Endothelial cell (in vitro differentiated cells): ENCODE measurements at regions not wholly inside any gene's neighbourhood (a gene's known extent, or its start where the extent isn't known, plus 50 kb on each side); places are given as distances from the start of the nearest gene placed in this dataset.

Experiments used
- DNase-seq: peaks from one replicate; pipeline ENCODE4 v3.0.0; 2021; ENCODE audit warnings: low spot score
- H3K27ac Mint-ChIP-seq: one replicate; pipeline ENCODE4 v1.8.0; 2021; ENCODE audit warnings: mixed read lengths, inconsistent platforms; ENCODE audit not compliant: unreplicated experiment
- H3K27me3 Mint-ChIP-seq: one replicate; pipeline ENCODE4 v1.8.0; 2021; ENCODE audit warnings: mild to moderate bottlenecking, moderate library complexity, mixed read lengths, inconsistent platforms; ENCODE audit not compliant: unreplicated experiment
- H3K36me3 Mint-ChIP-seq: one replicate; pipeline ENCODE4 v1.8.0; 2021; ENCODE audit warnings: mild to moderate bottlenecking, low read depth, mixed read lengths, inconsistent platforms; ENCODE audit not compliant: unreplicated experiment
- H3K4me1 Mint-ChIP-seq: one replicate; pipeline ENCODE4 v1.8.0; 2021; ENCODE audit warnings: mild to moderate bottlenecking, mixed read lengths, inconsistent platforms; ENCODE audit not compliant: unreplicated experiment
- H3K4me3 Mint-ChIP-seq: one replicate; pipeline ENCODE4 v1.8.0; 2021; ENCODE audit warnings: mild to moderate bottlenecking, mixed read lengths, inconsistent platforms; ENCODE audit not compliant: unreplicated experiment
- H3K9me3 Mint-ChIP-seq: one replicate; pipeline ENCODE4 v1.8.0; 2021; ENCODE audit warnings: mixed read lengths, inconsistent platforms; ENCODE audit not compliant: unreplicated experiment
- CTCF ChIP-seq: fragments of 200-600 bp; sonication (generic); IDR thresholded peaks from one replicate; pipeline ENCODE4 v1.5.0; 2021; ENCODE audit warnings: antibody characterized with exemption; ENCODE audit not compliant: unreplicated experiment

- no peak for DNase-seq
- Mint-ChIP-seq H3K36me3 (no peaks in the 10 kb centered on the region), H3K4me3 (no peak overlapping the region), H3K9me3 (no peaks in the 10 kb centered on the region), H3K4me1 (no peaks in the 10 kb centered on the region), H3K27me3 (peaks cover 2% of the 10 kb centered on the region), H3K27ac (no peak overlapping the region)
- no peak for TF ChIP-seq CTCF
These were observed 248.0 kb downstream of the TMEM182 start for GRCh38 chr2:103009871-103010270.

GRCh38 chr2:103010306-103010705 is 248.5 kb downstream of the TMEM182 start:
- no peaks in the 10 kb centered on the region for H3K9me3 Mint-ChIP-seq
- H3K27ac Mint-ChIP-seq = no peak overlapping the region
- H3K27me3 Mint-ChIP-seq = peaks cover 2% of the 10 kb centered on the region
- no peak for DNase-seq
- TF ChIP-seq CTCF = no peak
- no peaks in the 10 kb centered on the region for H3K4me1 Mint-ChIP-seq
- H3K4me3 Mint-ChIP-seq = no peak overlapping the region
- H3K36me3 Mint-ChIP-seq = no peaks in the 10 kb centered on the region

DNA sequence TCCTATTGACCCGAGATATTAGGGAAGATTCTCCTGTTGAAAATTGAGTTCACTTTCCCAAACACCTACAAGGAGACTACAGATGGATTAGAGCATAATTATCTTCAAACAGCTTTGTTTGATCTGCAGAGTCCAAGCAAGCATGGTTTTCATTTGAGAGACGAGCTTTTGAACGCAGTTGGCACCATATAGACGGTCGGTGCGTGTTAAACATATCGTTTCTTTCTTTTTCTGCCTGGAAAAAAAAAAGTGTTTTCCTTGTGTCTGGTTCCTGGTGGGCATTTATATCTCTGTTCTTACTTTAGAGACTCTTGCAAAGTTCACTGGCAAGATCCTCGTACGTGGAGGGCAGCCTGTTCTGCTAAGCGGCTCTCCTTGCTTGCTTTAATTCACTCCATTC is 248.9 kb downstream of the TMEM182 start:
- Mint-ChIP-seq H3K9me3 (no peaks in the 10 kb centered on the region), H3K4me1 (no peaks in the 10 kb centered on the region), H3K27me3 (peaks cover 2% of the 10 kb centered on the region), H3K36me3 (no peaks in the 10 kb centered on the region), H3K27ac (no peak overlapping the region), H3K4me3 (no peak overlapping the region)
- no peak for TF ChIP-seq CTCF
- no peak for DNase-seq

DNA sequence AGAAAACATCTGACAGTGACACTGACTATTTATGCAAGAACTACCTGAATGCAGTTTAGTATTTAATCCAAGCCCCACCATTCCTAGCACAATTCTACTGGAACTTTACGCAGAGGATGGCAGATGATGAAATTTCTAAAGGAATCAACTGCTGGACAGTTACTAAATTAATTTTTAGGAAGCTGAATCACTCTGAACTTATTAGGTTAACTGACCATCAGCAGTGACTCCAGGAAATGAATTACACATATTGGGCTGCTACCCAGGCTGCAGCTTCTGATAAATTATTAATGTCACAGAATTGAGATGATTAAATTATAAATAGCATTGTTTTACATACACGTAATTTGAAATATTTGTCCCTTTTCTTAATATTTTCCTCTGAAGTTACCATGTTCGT is 250.8 kb downstream of the TMEM182 start:
- no peaks in the 10 kb centered on the region for H3K36me3 Mint-ChIP-seq
- no peak for DNase-seq
- H3K27me3 Mint-ChIP-seq = peaks cover 1% of the 10 kb centered on the region
- no peaks in the 10 kb centered on the region for H3K9me3 Mint-ChIP-seq
- H3K27ac Mint-ChIP-seq = no peak overlapping the region
- no peak overlapping the region for H3K4me3 Mint-ChIP-seq
- no peaks in the 10 kb centered on the region for H3K4me1 Mint-ChIP-seq
- no peak for TF ChIP-seq CTCF

GRCh38 chr2:103025056-103025455 is 263.2 kb downstream of the TMEM182 start:
- DNase-seq = no peak
- H3K36me3 Mint-ChIP-seq = no peaks in the 10 kb centered on the region
- no peaks in the 10 kb centered on the region for H3K9me3 Mint-ChIP-seq
- no peak overlapping the region for H3K4me3 Mint-ChIP-seq
- H3K4me1 Mint-ChIP-seq = peaks cover 7% of the 10 kb centered on the region
- no peaks in the 10 kb centered on the region for H3K27me3 Mint-ChIP-seq
- no peak overlapping the region for H3K27ac Mint-ChIP-seq
- no peak for TF ChIP-seq CTCF
